NB4 (cell line): ENCODE measurements at regions not wholly inside any gene's neighbourhood (a gene's known extent, or its start where the extent isn't known, plus 50 kb on each side); places are given as distances from the start of the nearest gene placed in this dataset.

Source experiments
- MYC ChIP-seq: IDR thresholded peaks from 2 replicates; pipeline ENCODE4 v1.6.1; 2011; ENCODE audit warnings: low read depth, low read length
- POLR2A ChIP-seq: IDR thresholded peaks from 2 replicates; pipeline ENCODE4 v1.6.1; 2011; ENCODE audit warnings: mild to moderate bottlenecking; ENCODE audit not compliant: insufficient read length; ENCODE audit errors: extremely low read depth
- TF ChIP-seq, protein P1 (sequence below): IDR thresholded peaks from one replicate; pipeline ENCODE4 v1.5.1; 2012; ENCODE audit warnings: low read depth, low read length
- TF ChIP-seq, protein P2 (sequence below): IDR thresholded peaks from 2 replicates; pipeline ENCODE4 v1.6.1; 2011; ENCODE audit warnings: low read depth, low read length

DNA sequence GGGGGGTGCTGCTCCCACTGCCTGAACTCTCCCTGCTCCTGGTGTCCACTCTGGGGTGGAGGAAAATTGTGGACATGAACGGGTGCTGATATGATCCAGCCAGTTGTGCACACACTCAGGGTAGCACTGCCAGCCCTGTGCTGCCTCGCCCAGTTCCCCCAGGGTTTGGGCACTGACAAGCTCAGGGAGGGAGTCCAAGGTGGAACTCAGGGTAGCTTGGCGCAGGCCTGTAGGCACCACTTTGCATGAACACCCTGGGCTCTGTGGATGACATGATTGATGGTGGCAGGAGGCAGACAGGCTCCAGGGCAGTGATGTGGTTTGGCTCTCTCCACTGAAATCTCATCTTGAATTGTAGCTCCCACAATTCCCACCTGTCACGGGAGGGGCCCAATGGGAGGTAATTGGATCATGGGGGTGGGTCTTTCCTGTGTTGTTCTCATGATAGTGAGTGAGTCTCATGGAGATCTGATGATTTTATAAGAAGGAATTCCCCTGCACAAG is 572.0 kb upstream of the PABPC4L start:
- TF ChIP-seq, protein P1, sequence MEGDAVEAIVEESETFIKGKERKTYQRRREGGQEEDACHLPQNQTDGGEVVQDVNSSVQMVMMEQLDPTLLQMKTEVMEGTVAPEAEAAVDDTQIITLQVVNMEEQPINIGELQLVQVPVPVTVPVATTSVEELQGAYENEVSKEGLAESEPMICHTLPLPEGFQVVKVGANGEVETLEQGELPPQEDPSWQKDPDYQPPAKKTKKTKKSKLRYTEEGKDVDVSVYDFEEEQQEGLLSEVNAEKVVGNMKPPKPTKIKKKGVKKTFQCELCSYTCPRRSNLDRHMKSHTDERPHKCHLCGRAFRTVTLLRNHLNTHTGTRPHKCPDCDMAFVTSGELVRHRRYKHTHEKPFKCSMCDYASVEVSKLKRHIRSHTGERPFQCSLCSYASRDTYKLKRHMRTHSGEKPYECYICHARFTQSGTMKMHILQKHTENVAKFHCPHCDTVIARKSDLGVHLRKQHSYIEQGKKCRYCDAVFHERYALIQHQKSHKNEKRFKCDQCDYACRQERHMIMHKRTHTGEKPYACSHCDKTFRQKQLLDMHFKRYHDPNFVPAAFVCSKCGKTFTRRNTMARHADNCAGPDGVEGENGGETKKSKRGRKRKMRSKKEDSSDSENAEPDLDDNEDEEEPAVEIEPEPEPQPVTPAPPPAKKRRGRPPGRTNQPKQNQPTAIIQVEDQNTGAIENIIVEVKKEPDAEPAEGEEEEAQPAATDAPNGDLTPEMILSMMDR = no peak
- TF ChIP-seq POLR2A (no peak), MYC (no peak)
- TF ChIP-seq, protein P2, sequence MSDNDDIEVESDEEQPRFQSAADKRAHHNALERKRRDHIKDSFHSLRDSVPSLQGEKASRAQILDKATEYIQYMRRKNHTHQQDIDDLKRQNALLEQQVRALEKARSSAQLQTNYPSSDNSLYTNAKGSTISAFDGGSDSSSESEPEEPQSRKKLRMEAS = no peak
